Astrocyte of the spinal cord (primary cell): ENCODE measurements at regions not wholly inside any gene's neighbourhood (a gene's known extent, or its start where the extent isn't known, plus 50 kb on each side); places are given as distances from the start of the nearest gene placed in this dataset.

ENCODE experiments used
- DNase-seq: peaks from one replicate; pipeline ENCODE4 v3.0.0; 2011; ENCODE audit warnings: low read depth, low spot score
- H3K4me3 ChIP-seq: 2 replicates; pipeline ENCODE4 v1.5.1; 2011; ENCODE audit warnings: low read depth, mild to moderate bottlenecking, low read length, moderate library complexity
- CTCF ChIP-seq: IDR thresholded peaks from 2 replicates; pipeline ENCODE4 v1.5.1; 2012; ENCODE audit warnings: low read depth, mild to moderate bottlenecking, low read length, inconsistent platforms
- in situ Hi-C: cut with HindIII; loops from 2 replicates; pipeline ENCODE4 v1.10.0; 2017; ENCODE audit warnings: low sequenced_read_pairs

GRCh38 chr12:126193190-126193589 is 1128.0 kb downstream of the AACS start:
- TF ChIP-seq CTCF: no peak
- no peak for DNase-seq
- no peak overlapping the region for H3K4me3 ChIP-seq
- in situ Hi-C loops: no loop called here

GRCh38 chr12:126196263-126196662 is 1131.0 kb downstream of the AACS start:
- no peak for DNase-seq
- in situ Hi-C loops: no loop called here
- no peak for TF ChIP-seq CTCF
- H3K4me3 ChIP-seq: no peak overlapping the region

GRCh38 chr12:126198516-126198915 is 1133.3 kb downstream of the AACS start:
- TF ChIP-seq CTCF: no peak
- H3K4me3 ChIP-seq: no peak overlapping the region
- no peak for DNase-seq
- in situ Hi-C loops: no loop called here

GRCh38 chr12:126198966-126199692 is 1133.9 kb downstream of the AACS start:
- no peak overlapping the region for H3K4me3 ChIP-seq
- DNase-seq: peak; percentile 13
- in situ Hi-C loops: no loop called here
- no peak for TF ChIP-seq CTCF

- in situ Hi-C loops: no loop called here
- no peak overlapping the region for H3K4me3 ChIP-seq
- TF ChIP-seq CTCF: no peak
- DNase-seq: no peak
Observed at GRCh38 chr12:126201981-126202537, 1136.8 kb downstream of the AACS start.

- no peak for TF ChIP-seq CTCF
- no peak overlapping the region for H3K4me3 ChIP-seq
- in situ Hi-C loops: no loop called here
- no peak for DNase-seq
Observed at GRCh38 chr12:126204326-126204725, 1139.1 kb downstream of the AACS start.
